ENCODE measurements at regions not wholly inside any gene's neighbourhood (a gene's known extent, or its start where the extent isn't known, plus 50 kb on each side); places are given as distances from the start of the nearest gene placed in this dataset.

GRCh38 chr1:166612886-166613285, 226.4 kb upstream of the POGK start:
- TF ChIP-seq CTCF (optimal IDR thresholded peaks at IDR 0.05 in 1 of 3, IDR thresholded peaks at IDR 0.05 in 1 of 3, conservative IDR thresholded peaks at IDR 0.05 in 1 of 3; ENCODE audit: extremely low read depth in 1 of 3, insufficient read depth in 2 of 3, low read length in 3 of 3) (no peak), EZH2 (IDR thresholded peaks at IDR 0.05; ENCODE audit: low read length) (no peak)
